ENCODE measurements at regions not wholly inside any gene's neighbourhood (a gene's known extent, or its start where the extent isn't known, plus 50 kb on each side); places are given as distances from the start of the nearest gene placed in this dataset.

GRCh38 chr2:111684611-111685010, 199.4 kb downstream of the ANAPC1 start:
- no peak overlapping the region for H3K9ac ChIP-seq (replicated peaks; ENCODE audit: extremely low read depth, insufficient read depth, low read length)
- no peaks in the 10 kb centered on the region for H3K4me1 ChIP-seq (ENCODE audit: control insufficient read depth, extremely low read depth, insufficient read depth, low read length)
- ChIA-PET CTCF (interaction anchor here (0.7 kb wide), 1 partner anchor 13 kb away, joined by 4 read pairs; no protein-coding TSS in a partner anchor), POLR2A (no interaction called here)
- no peak overlapping the region for H3K4me3 ChIP-seq (replicated peaks in 1 of 3; ENCODE audit: insufficient read depth in 1 of 3, low read depth in 1 of 3, low read length in 3 of 3)
- dilution Hi-C loops (cut with MboI; ENCODE audit: extremely low pct_ligation_motif_present, low sequenced_read_pairs): no loop called here
- H3K4me2 ChIP-seq (ENCODE audit: insufficient read depth, low read length): no peak overlapping the region
- FAIRE-seq: no peak
- no peaks in the 10 kb centered on the region for H3K9me1 ChIP-seq (replicated peaks; ENCODE audit: control insufficient read depth, extremely low read depth, insufficient read depth, low read length)
- H3K9me3 ChIP-seq (replicated peaks; ENCODE audit: control insufficient read depth, insufficient read depth, low read length): no peaks in the 10 kb centered on the region
- TF ChIP-seq POLR2AphosphoS5 (IDR thresholded peaks at IDR 0.05; ENCODE audit: insufficient read depth, low read depth, low read length) (no peak), JUN (IDR thresholded peaks at IDR 0.05; ENCODE audit: borderline replicate concordance, insufficient read depth, insufficient read length, low read depth) (no peak), FOS (IDR thresholded peaks at IDR 0.05; ENCODE audit: borderline replicate concordance, insufficient read depth, low read length) (no peak), CTCF (IDR thresholded peaks at IDR 0.05; ENCODE audit: extremely low read depth in 1 of 2, insufficient read depth in 1 of 2, low read depth in 1 of 2, low read length in 2 of 2) (no peak), POLR2A (IDR thresholded peaks at IDR 0.05; ENCODE audit: low read depth, low read length) (no peak), EZH2 (IDR thresholded peaks at IDR 0.05; ENCODE audit: borderline replicate concordance, low read depth, low read length, severe bottlenecking) (no peak), MAX (IDR thresholded peaks at IDR 0.05; ENCODE audit: insufficient read depth, insufficient read length) (no peak), GATA2 (IDR thresholded peaks at IDR 0.05; ENCODE audit: insufficient read depth, insufficient read length, low read depth, low read length) (no peak), MYC (IDR thresholded peaks at IDR 0.05; ENCODE audit: low read depth, low read length) (no peak)
- no peak overlapping the region for H3K27ac ChIP-seq (ENCODE audit: insufficient read depth, low read depth, low read length)
- BruUV-seq (replicated peaks): no TSS peak
- no peak overlapping the region for H2AFZ ChIP-seq (ENCODE audit: low read depth, low read length)
- no peaks in the 10 kb centered on the region for H3K27me3 ChIP-seq (ENCODE audit: control insufficient read depth in 2 of 2, insufficient read depth in 2 of 2, low read length in 2 of 2)
- H3K36me3 ChIP-seq (ENCODE audit: control insufficient read depth in 2 of 2, extremely low read depth in 1 of 2, insufficient read depth in 2 of 2, low read length in 2 of 2): no peaks in the 10 kb centered on the region
- no peaks in the 10 kb centered on the region for H4K20me1 ChIP-seq (replicated peaks; ENCODE audit: control insufficient read depth, extremely low read depth, insufficient read depth, low read length)
- no peak for DNase-seq (ENCODE audit: low read depth, low spot score)
- no peaks in the 10 kb centered on the region for H3K79me2 ChIP-seq (ENCODE audit: control insufficient read depth, insufficient read depth, low read length)
- intact Hi-C loops (cut with micrococcal nuclease): no loop called here
